Liver (tissue), 8 donors: ENCODE measurements at regions not wholly inside any gene's neighbourhood (a gene's known extent, or its start where the extent isn't known, plus 50 kb on each side); places are given as distances from the start of the nearest gene placed in this dataset.
A peak's percentile ranks its signal among the peaks of the same experiment; 100 is the strongest.

ENCODE experiments used
- DNase-seq: peaks from one replicate; pipeline ENCODE4 v3.0.0-alpha.2; 2017; ENCODE audit warnings: low spot score
- H3K27ac ChIP-seq, 2 donors: one replicate each; pipeline ENCODE4 v1.7.0; 2013; ENCODE audit warnings: inconsistent platforms in 2 of 2, low read length in 2 of 2, control low read depth in 1 of 2, low read depth in 1 of 2, mild to moderate bottlenecking in 1 of 2
- H3K27me3 ChIP-seq, 4 donors: one replicate each; pipeline versions ENCODE4 v1.6.1 to v1.7.0; 2013; ENCODE audit warnings: low read length in 3 of 4, inconsistent platforms in 1 of 4, mild to moderate bottlenecking in 1 of 4, moderate library complexity in 1 of 4; ENCODE audit not compliant: control insufficient read depth in 4 of 4, insufficient read depth in 4 of 4
- H3K36me3 ChIP-seq, 4 donors: one replicate each; pipeline versions ENCODE4 v1.6.1 to v1.7.0; 2013; ENCODE audit warnings: low read length in 3 of 4, mild to moderate bottlenecking in 3 of 4, low read depth in 1 of 4, moderate library complexity in 1 of 4; ENCODE audit not compliant: control insufficient read depth in 4 of 4, insufficient read depth in 3 of 4
- H3K4me1 ChIP-seq, 4 donors: one replicate each; pipeline versions ENCODE4 v1.6.1 to v1.7.0; 2013; ENCODE audit warnings: low read length in 3 of 4, mild to moderate bottlenecking in 3 of 4, moderate library complexity in 1 of 4; ENCODE audit not compliant: control insufficient read depth in 4 of 4, insufficient read depth in 4 of 4
- H3K4me3 ChIP-seq, 3 donors: one replicate each; pipeline versions ENCODE4 v1.6.1 to v1.7.0; 2013; ENCODE audit warnings: low read length in 3 of 3, control low read depth in 1 of 3, low read depth in 1 of 3, mild to moderate bottlenecking in 1 of 3
- H3K9ac ChIP-seq, 2 donors: one replicate each; pipeline ENCODE4 v1.7.0; 2013; ENCODE audit warnings: low read length in 2 of 2, mild to moderate bottlenecking in 2 of 2, moderate library complexity in 2 of 2, control low read depth in 1 of 2, low read depth in 1 of 2
- H3K9me3 ChIP-seq, 4 donors: one replicate each; pipeline versions ENCODE4 v1.6.1 to v1.7.0; 2013; ENCODE audit warnings: low read length in 3 of 4; ENCODE audit not compliant: control insufficient read depth in 4 of 4
- CTCF ChIP-seq: fragments of 150-350 bp; IDR thresholded peaks from 2 replicates; pipeline ENCODE4 v1.5.1; 2017; ENCODE audit warnings: improper control_type of control experiment, low read depth, low read length; ENCODE audit not compliant: missing input control
- FOXA1 ChIP-seq: IDR thresholded peaks from 2 replicates; pipeline ENCODE4 v1.6.1; 2016; ENCODE audit warnings: antibody characterized with exemption
- FOXA2 ChIP-seq: IDR thresholded peaks from 2 replicates; pipeline ENCODE4 v1.6.1; 2016; ENCODE audit warnings: antibody characterized with exemption
- GABPA ChIP-seq, 2 donors: IDR thresholded peaks in 1 of 2; conservative IDR thresholded peaks in 1 of 2; 2 replicates each; pipeline ENCODE4 v1.6.1; 2016; ENCODE audit warnings: antibody characterized with exemption in 2 of 2, mild to moderate bottlenecking in 1 of 2, moderate library complexity in 1 of 2
- HNF4G ChIP-seq: IDR thresholded peaks from 2 replicates; pipeline ENCODE4 v1.6.1; 2016; ENCODE audit warnings: antibody characterized with exemption
- JUND ChIP-seq, 2 donors: IDR thresholded peaks; 2 replicates each; pipeline ENCODE4 v1.6.1; 2016; ENCODE audit warnings: antibody characterized with exemption in 2 of 2
- NR2F2 ChIP-seq: IDR thresholded peaks from 2 replicates; pipeline ENCODE4 v1.6.1; 2016; ENCODE audit warnings: antibody characterized with exemption
- RAD21 ChIP-seq, 2 donors: IDR thresholded peaks; 2 replicates each; pipeline ENCODE4 v1.6.1; 2016; ENCODE audit warnings: antibody characterized with exemption in 2 of 2, mild to moderate bottlenecking in 2 of 2
- REST ChIP-seq: IDR thresholded peaks from 2 replicates; pipeline ENCODE4 v1.6.1; 2016; ENCODE audit warnings: antibody characterized with exemption, mild to moderate bottlenecking
- RXRA ChIP-seq, 2 donors: IDR thresholded peaks; 2 replicates each; pipeline ENCODE4 v1.6.1; 2017 to 2018; ENCODE audit warnings: antibody characterized with exemption in 2 of 2, mild to moderate bottlenecking in 1 of 2
- SP1 ChIP-seq: IDR thresholded peaks from 2 replicates; pipeline ENCODE4 v1.6.1; 2018; ENCODE audit warnings: antibody characterized with exemption, mild to moderate bottlenecking
- TAF1 ChIP-seq: conservative IDR thresholded peaks from 2 replicates; pipeline ENCODE4 v1.6.1; 2016; ENCODE audit warnings: antibody characterized with exemption, mild to moderate bottlenecking
- YY1 ChIP-seq: IDR thresholded peaks from 2 replicates; pipeline ENCODE4 v1.6.1; 2016; ENCODE audit warnings: antibody characterized with exemption, mild to moderate bottlenecking
- WGBS: extraction: QIAGEN DNeasy Blood & Tissue Kit; methylation state at CpG from one replicate; pipeline ENCODE4 v1.1.7; 2013; 5-methylcytosine and 5-hydroxymethylcytosine counted together
- TF ChIP-seq, protein P1 (sequence below): IDR thresholded peaks from 2 replicates; pipeline ENCODE4 v1.6.1; 2016; ENCODE audit warnings: antibody characterized with exemption
- TF ChIP-seq, protein P2 (sequence below): IDR thresholded peaks from 2 replicates; pipeline ENCODE4 v1.6.1; 2016; ENCODE audit warnings: antibody characterized with exemption
- TF ChIP-seq, protein P3 (sequence below): IDR thresholded peaks from 2 replicates; pipeline ENCODE4 v1.6.1; 2016; ENCODE audit warnings: antibody characterized with exemption
- donor health status: healthy.
- donor health status: healthy.
- donor health status: healthy.
- donor health status: healthy.
- donor health status: healthy.

DNA sequence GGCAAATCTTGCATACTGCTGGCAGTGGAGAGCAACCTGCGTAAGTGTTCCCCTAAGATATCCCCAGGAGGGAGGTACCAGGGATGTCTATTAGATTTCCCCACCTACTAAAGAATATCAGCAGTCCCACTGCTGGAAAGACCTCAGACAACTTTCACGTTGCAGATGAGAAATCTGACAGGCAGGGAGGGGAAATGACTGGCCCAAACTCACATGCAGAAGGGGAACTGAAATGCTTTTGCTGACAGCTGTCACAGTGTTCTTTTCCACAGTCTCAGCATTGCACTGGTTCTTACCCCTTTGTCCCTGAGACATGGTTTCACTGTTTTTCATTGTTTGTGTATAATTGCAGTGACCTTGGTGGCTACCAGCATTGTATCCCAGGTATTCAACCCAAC, 84.8 kb upstream of the ATP1A1 start:
- H3K27ac ChIP-seq, result peak overlapping the region; percentile 19 to 66
- H3K36me3 ChIP-seq, result no peaks in the 10 kb centered on the region
- TF ChIP-seq, protein P1, sequence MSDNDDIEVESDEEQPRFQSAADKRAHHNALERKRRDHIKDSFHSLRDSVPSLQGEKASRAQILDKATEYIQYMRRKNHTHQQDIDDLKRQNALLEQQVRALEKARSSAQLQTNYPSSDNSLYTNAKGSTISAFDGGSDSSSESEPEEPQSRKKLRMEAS, result no peak
- TF ChIP-seq RAD21 (IDR thresholded peaks at IDR 0.05) (no peak), FOXA1 (no peak), FOXA2 (no peak), TAF1 (no peak), REST (no peak), GABPA (IDR thresholded peaks at IDR 0.05 in 1 of 2, conservative IDR thresholded peaks at IDR 0.05 in 1 of 2) (no peak), NR2F2 (no peak), CTCF (no peak)
- TF ChIP-seq, protein P2, sequence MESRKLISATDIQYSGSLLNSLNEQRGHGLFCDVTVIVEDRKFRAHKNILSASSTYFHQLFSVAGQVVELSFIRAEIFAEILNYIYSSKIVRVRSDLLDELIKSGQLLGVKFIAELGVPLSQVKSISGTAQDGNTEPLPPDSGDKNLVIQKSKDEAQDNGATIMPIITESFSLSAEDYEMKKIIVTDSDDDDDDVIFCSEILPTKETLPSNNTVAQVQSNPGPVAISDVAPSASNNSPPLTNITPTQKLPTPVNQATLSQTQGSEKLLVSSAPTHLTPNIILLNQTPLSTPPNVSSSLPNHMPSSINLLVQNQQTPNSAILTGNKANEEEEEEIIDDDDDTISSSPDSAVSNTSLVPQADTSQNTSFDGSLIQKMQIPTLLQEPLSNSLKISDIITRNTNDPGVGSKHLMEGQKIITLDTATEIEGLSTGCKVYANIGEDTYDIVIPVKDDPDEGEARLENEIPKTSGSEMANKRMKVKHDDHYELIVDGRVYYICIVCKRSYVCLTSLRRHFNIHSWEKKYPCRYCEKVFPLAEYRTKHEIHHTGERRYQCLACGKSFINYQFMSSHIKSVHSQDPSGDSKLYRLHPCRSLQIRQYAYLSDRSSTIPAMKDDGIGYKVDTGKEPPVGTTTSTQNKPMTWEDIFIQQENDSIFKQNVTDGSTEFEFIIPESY, result no peak
- DNase-seq, result no peak
- 75% methylated on average over 2 of the region's 2 CpGs for WGBS
- no peak overlapping the region for H3K9ac ChIP-seq
- H3K9me3 ChIP-seq, result no peaks in the 10 kb centered on the region
- peaks cover 15 to 27% (median 24%) of the 10 kb centered on the region in 4 donors for H3K4me1 ChIP-seq
- H3K4me3 ChIP-seq, result no peak overlapping the region
- H3K27me3 ChIP-seq, result no peaks in the 10 kb centered on the region

GRCh38 chr1:116289193-116289592, 83.9 kb upstream of the ATP1A1 start:
- no peak overlapping the region for H3K4me3 ChIP-seq
- DNase-seq, result no peak
- 38% methylated on average over 2 of the region's 2 CpGs for WGBS
- TF ChIP-seq FOXA2 (peak; percentile 55), SP1 (peak; percentile 79), TAF1 (no peak), YY1 (peak; percentile 89), REST (peak; percentile 43), CTCF (no peak), HNF4G (peak; percentile 35), NR2F2 (peak; percentile 70), FOXA1 (peak; percentile 67), RAD21 (IDR thresholded peaks at IDR 0.05) (peak; percentile 61 to 71), RXRA (IDR thresholded peaks at IDR 0.05) (peak; percentile 94 to 95), JUND (IDR thresholded peaks at IDR 0.05) (peak; percentile 40 to 77)
- TF ChIP-seq, protein P1, result peak; percentile 78
- TF ChIP-seq, protein P3, sequence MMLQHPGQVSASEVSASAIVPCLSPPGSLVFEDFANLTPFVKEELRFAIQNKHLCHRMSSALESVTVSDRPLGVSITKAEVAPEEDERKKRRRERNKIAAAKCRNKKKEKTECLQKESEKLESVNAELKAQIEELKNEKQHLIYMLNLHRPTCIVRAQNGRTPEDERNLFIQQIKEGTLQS, result peak; percentile 62

More at GRCh38 chr1:116289193-116289592, 83.9 kb upstream of the ATP1A1 start:
- no peak overlapping the region for H3K9ac ChIP-seq
- H3K36me3 ChIP-seq, result no peaks in the 10 kb centered on the region
- no peaks in the 10 kb centered on the region for H3K9me3 ChIP-seq
- H3K27me3 ChIP-seq, result no peaks in the 10 kb centered on the region
- peak overlapping the region in 1 of 2 donors; percentile 56 for H3K27ac ChIP-seq
- H3K4me1 ChIP-seq, result peaks cover 16 to 27% (median 24%) of the 10 kb centered on the region in 4 donors
